ENCODE measurements at regions not wholly inside any gene's neighbourhood (a gene's known extent, or its start where the extent isn't known, plus 50 kb on each side); places are given as distances from the start of the nearest gene placed in this dataset.

DNA sequence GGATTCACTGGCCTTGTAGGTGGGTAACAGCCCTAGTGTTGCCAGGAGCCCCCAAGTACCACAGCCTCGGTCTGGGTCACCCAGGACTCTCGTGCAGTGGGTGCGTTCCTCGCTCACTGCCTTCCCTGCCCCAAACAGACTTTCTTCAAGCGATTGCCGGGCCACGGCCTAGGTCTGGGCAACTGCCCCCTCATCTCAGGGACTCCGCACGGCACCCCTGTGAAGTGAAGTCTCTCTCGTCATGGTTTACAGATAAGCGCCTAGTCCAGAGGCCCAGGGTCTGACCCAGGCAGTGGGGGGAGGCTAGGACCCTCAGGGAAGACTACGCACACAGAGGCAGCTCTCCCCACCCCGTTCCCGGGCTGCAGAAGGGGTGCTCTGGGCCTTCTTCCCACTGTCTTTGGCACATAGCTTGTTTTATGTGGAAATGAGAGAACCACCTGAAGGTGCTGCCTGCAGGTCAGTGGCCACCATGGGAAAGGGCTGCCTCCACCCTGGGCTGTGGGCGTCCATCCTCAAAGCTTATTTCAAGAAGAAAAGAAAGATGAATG lies 220.8 kb downstream of the ERMARD start:
- TF ChIP-seq, protein P1, sequence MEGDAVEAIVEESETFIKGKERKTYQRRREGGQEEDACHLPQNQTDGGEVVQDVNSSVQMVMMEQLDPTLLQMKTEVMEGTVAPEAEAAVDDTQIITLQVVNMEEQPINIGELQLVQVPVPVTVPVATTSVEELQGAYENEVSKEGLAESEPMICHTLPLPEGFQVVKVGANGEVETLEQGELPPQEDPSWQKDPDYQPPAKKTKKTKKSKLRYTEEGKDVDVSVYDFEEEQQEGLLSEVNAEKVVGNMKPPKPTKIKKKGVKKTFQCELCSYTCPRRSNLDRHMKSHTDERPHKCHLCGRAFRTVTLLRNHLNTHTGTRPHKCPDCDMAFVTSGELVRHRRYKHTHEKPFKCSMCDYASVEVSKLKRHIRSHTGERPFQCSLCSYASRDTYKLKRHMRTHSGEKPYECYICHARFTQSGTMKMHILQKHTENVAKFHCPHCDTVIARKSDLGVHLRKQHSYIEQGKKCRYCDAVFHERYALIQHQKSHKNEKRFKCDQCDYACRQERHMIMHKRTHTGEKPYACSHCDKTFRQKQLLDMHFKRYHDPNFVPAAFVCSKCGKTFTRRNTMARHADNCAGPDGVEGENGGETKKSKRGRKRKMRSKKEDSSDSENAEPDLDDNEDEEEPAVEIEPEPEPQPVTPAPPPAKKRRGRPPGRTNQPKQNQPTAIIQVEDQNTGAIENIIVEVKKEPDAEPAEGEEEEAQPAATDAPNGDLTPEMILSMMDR (IDR thresholded peaks at IDR 0.05; ENCODE audit: insufficient read depth, low read length, poor library complexity, severe bottlenecking) = no peak
- no peak for TF ChIP-seq EZH2phosphoT487 (conservative IDR thresholded peaks at IDR 0.05; ENCODE audit: low read length)

Data from SU-DHL-6 (cell line).